ENCODE measurements at regions not wholly inside any gene's neighbourhood (a gene's known extent, or its start where the extent isn't known, plus 50 kb on each side); places are given as distances from the start of the nearest gene placed in this dataset.

DNA sequence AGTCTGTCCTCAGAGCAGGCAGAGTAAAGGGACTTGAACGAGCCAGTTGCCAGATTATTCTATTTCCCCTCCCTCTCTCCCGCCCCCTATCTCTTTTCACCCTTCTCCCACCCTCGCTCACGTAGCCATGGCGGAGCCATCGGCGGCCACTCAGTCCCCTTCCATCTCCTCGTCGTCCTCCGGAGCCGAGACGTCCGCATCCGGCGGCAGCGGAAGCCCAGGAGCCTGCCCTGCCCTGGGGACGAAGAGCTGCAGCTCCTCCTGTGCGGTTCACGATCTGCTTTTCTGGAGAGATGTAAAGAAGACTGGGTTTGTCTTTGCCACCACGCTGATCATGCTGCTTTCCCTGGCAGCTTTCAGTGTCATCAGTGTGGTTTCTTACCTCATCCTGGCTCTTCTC is 106.2 kb upstream of the SMAD1 start:
- Histone ChIP-seq H3K79me2 (ENCODE audit: low read length) (no peaks in the 10 kb centered on the region), H3K27ac (ENCODE audit: low read length) (no peak overlapping the region), H3K36me3 (ENCODE audit: insufficient read depth, low read length) (no peaks in the 10 kb centered on the region), H3K9me3 (ENCODE audit: low read length) (no peaks in the 10 kb centered on the region), H4K20me1 (ENCODE audit: insufficient read depth, low read depth, low read length) (no peaks in the 10 kb centered on the region), H3K9me2 (replicated peaks; ENCODE audit: insufficient read depth, low read length) (no peaks in the 10 kb centered on the region), H2AFZ (ENCODE audit: low read length) (no peak overlapping the region), H3K9ac (ENCODE audit: low read length) (no peak overlapping the region), H3K4me2 (ENCODE audit: low read depth, low read length, poor library complexity, severe bottlenecking) (no peak overlapping the region), H3K27me3 (ENCODE audit: low read length) (no peaks in the 10 kb centered on the region), H3K4me3 (ENCODE audit: low read length) (no peak overlapping the region), H3K4me1 (ENCODE audit: low read length) (no peaks in the 10 kb centered on the region)
- no peak for DNase-seq

DNA sequence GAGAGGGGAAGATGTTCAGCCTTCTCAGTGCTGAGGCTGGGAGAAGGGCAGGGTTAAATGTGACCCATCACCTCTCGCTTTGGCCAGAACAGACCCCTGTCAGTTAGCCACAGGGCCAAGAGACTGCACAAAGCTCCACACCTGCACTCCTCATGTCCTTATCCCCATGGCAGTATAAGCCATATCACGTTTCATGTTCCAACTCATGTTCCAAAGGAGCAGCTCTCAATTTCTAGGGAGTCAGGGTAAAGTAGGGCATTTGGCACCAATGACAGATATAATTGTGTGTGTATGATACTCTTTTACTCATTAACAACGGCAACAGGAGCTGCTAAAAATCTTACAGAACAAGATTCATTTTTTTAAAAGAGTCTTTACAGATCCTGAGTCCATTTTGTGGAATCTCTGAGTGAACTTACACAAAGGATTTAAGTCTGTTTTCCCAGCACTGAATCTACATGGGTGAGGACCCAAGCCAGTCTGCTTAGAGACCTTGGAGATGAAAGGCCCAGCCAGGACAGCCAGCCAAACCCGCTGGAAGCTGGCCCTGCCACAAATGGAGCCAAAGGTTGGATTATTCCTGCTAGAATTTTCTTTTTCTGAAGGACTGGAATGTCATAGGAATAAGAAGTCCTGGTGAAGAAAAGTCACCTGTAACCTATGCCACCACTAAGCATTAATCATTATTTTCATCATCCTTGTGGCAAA is 129.1 kb upstream of the SMAD1 start:
- Histone ChIP-seq H3K4me3 (ENCODE audit: low read length) (no peak overlapping the region), H3K27ac (ENCODE audit: low read length) (no peak overlapping the region), H2AFZ (ENCODE audit: low read length) (no peak overlapping the region), H3K27me3 (ENCODE audit: low read length) (no peaks in the 10 kb centered on the region), H3K4me1 (ENCODE audit: low read length) (no peaks in the 10 kb centered on the region), H3K9ac (ENCODE audit: low read length) (no peak overlapping the region), H3K36me3 (ENCODE audit: insufficient read depth, low read length) (no peaks in the 10 kb centered on the region), H3K9me2 (replicated peaks; ENCODE audit: insufficient read depth, low read length) (no peaks in the 10 kb centered on the region), H3K79me2 (ENCODE audit: low read length) (no peaks in the 10 kb centered on the region), H3K9me3 (ENCODE audit: low read length) (no peaks in the 10 kb centered on the region), H3K4me2 (ENCODE audit: low read depth, low read length, poor library complexity, severe bottlenecking) (no peak overlapping the region), H4K20me1 (ENCODE audit: insufficient read depth, low read depth, low read length) (no peaks in the 10 kb centered on the region)
- no peak for DNase-seq

DNA sequence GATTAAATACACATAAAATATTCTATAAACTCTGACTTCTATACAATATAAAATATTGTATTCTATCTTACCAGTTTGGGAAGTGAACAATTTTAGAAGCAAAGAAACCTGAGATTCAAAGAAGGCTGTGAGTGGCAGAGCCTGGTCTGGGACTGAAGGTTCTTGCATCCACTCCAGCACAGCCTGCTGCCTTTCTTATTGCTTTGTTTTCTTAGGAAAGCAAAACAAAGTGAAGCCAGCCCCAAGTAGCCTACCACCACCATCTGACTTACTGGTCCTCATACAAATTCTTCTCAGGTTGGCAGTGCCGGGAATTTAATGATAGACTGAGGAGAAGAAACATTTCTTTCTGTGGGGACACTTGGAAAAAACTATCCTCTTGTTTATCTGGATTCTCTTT is 129.7 kb upstream of the SMAD1 start:
- Histone ChIP-seq H3K27me3 (ENCODE audit: low read length) (no peaks in the 10 kb centered on the region), H3K4me2 (ENCODE audit: low read depth, low read length, poor library complexity, severe bottlenecking) (no peak overlapping the region), H3K4me1 (ENCODE audit: low read length) (no peaks in the 10 kb centered on the region), H3K27ac (ENCODE audit: low read length) (no peak overlapping the region), H3K4me3 (ENCODE audit: low read length) (no peak overlapping the region), H3K36me3 (ENCODE audit: insufficient read depth, low read length) (no peaks in the 10 kb centered on the region), H4K20me1 (ENCODE audit: insufficient read depth, low read depth, low read length) (no peaks in the 10 kb centered on the region), H3K79me2 (ENCODE audit: low read length) (no peaks in the 10 kb centered on the region), H3K9me3 (ENCODE audit: low read length) (no peaks in the 10 kb centered on the region), H3K9me2 (replicated peaks; ENCODE audit: insufficient read depth, low read length) (no peaks in the 10 kb centered on the region), H2AFZ (ENCODE audit: low read length) (no peak overlapping the region), H3K9ac (ENCODE audit: low read length) (no peak overlapping the region)
- no peak for DNase-seq

GRCh38 chr4:145351162-145351561 is 130.5 kb upstream of the SMAD1 start:
- Histone ChIP-seq H3K27me3 (ENCODE audit: low read length) (no peaks in the 10 kb centered on the region), H3K9me3 (ENCODE audit: low read length) (no peaks in the 10 kb centered on the region), H3K4me1 (ENCODE audit: low read length) (no peaks in the 10 kb centered on the region), H4K20me1 (ENCODE audit: insufficient read depth, low read depth, low read length) (no peaks in the 10 kb centered on the region), H3K27ac (ENCODE audit: low read length) (no peak overlapping the region), H3K4me2 (ENCODE audit: low read depth, low read length, poor library complexity, severe bottlenecking) (no peak overlapping the region), H3K9ac (ENCODE audit: low read length) (no peak overlapping the region), H2AFZ (ENCODE audit: low read length) (no peak overlapping the region), H3K9me2 (replicated peaks; ENCODE audit: insufficient read depth, low read length) (no peaks in the 10 kb centered on the region), H3K4me3 (ENCODE audit: low read length) (no peak overlapping the region), H3K79me2 (ENCODE audit: low read length) (no peaks in the 10 kb centered on the region), H3K36me3 (ENCODE audit: insufficient read depth, low read length) (no peaks in the 10 kb centered on the region)
- no peak for DNase-seq

DNA sequence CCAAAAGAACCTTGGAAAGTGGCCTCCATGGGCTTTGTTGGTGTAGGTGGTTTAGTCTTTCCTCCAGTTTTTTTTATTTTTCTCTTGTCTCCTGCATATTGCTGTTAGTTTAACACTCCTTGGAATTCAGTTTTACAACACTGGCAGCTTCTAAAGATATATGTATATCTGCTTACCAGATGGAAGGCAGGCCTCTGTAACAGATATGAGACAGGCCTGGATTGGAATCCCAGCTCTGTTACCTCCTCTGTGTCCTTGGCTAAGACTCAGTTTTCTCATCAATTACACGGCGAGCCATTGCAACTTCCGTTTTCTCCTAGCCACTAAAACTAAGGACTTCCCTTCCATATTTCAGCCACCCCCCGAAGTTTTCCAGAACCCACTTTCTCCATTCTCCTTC is 133.4 kb upstream of the SMAD1 start:
- DNase-seq = no peak
- Histone ChIP-seq H3K9ac (ENCODE audit: low read length) (no peak overlapping the region), H3K4me1 (ENCODE audit: low read length) (no peaks in the 10 kb centered on the region), H2AFZ (ENCODE audit: low read length) (no peak overlapping the region), H3K4me3 (ENCODE audit: low read length) (no peak overlapping the region), H3K79me2 (ENCODE audit: low read length) (no peaks in the 10 kb centered on the region), H3K9me2 (replicated peaks; ENCODE audit: insufficient read depth, low read length) (no peaks in the 10 kb centered on the region), H3K4me2 (ENCODE audit: low read depth, low read length, poor library complexity, severe bottlenecking) (no peak overlapping the region), H3K27ac (ENCODE audit: low read length) (no peak overlapping the region), H3K36me3 (ENCODE audit: insufficient read depth, low read length) (no peaks in the 10 kb centered on the region), H3K9me3 (ENCODE audit: low read length) (no peaks in the 10 kb centered on the region), H4K20me1 (ENCODE audit: insufficient read depth, low read depth, low read length) (no peaks in the 10 kb centered on the region), H3K27me3 (ENCODE audit: low read length) (no peaks in the 10 kb centered on the region)

DNA sequence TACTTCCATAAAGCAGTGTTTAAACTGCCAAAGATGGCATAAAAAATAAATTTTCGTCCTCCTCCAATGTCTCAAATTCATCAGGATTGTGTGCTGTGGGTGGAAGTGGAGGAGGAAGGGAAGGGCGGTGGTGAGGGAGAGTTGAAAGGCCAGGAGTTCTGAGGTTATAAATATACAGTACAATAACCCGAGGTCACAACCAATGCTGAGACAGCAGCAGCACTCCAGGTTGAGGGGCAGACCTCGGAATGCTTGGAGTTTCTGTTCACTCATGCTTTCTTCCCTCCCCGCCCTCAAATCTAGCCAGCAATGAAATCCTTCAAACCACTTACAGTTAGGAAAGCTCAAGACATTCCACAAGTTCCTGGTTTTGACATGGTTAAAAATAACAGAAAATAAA is 134.0 kb upstream of the SMAD1 start:
- Histone ChIP-seq H3K27me3 (ENCODE audit: low read length) (no peaks in the 10 kb centered on the region), H4K20me1 (ENCODE audit: insufficient read depth, low read depth, low read length) (no peaks in the 10 kb centered on the region), H3K27ac (ENCODE audit: low read length) (no peak overlapping the region), H2AFZ (ENCODE audit: low read length) (no peak overlapping the region), H3K9me2 (replicated peaks; ENCODE audit: insufficient read depth, low read length) (no peaks in the 10 kb centered on the region), H3K9ac (ENCODE audit: low read length) (no peak overlapping the region), H3K4me1 (ENCODE audit: low read length) (no peaks in the 10 kb centered on the region), H3K36me3 (ENCODE audit: insufficient read depth, low read length) (no peaks in the 10 kb centered on the region), H3K9me3 (ENCODE audit: low read length) (no peaks in the 10 kb centered on the region), H3K79me2 (ENCODE audit: low read length) (no peaks in the 10 kb centered on the region), H3K4me2 (ENCODE audit: low read depth, low read length, poor library complexity, severe bottlenecking) (no peak overlapping the region), H3K4me3 (ENCODE audit: low read length) (no peak overlapping the region)
- no peak for DNase-seq

- Histone ChIP-seq H3K36me3 (ENCODE audit: insufficient read depth, low read length) (no peaks in the 10 kb centered on the region), H4K20me1 (ENCODE audit: insufficient read depth, low read depth, low read length) (no peaks in the 10 kb centered on the region), H3K4me3 (ENCODE audit: low read length) (no peak overlapping the region), H2AFZ (ENCODE audit: low read length) (no peak overlapping the region), H3K4me1 (ENCODE audit: low read length) (no peaks in the 10 kb centered on the region), H3K79me2 (ENCODE audit: low read length) (no peaks in the 10 kb centered on the region), H3K27ac (ENCODE audit: low read length) (no peak overlapping the region), H3K27me3 (ENCODE audit: low read length) (no peaks in the 10 kb centered on the region), H3K9me2 (replicated peaks; ENCODE audit: insufficient read depth, low read length) (no peaks in the 10 kb centered on the region), H3K9me3 (ENCODE audit: low read length) (no peaks in the 10 kb centered on the region), H3K4me2 (ENCODE audit: low read depth, low read length, poor library complexity, severe bottlenecking) (no peak overlapping the region), H3K9ac (ENCODE audit: low read length) (no peak overlapping the region)
- no peak for DNase-seq
Measured at GRCh38 chr4:145346081-145346480, 135.6 kb upstream of the SMAD1 start.

GRCh38 chr4:145345401-145345800 is 136.3 kb upstream of the SMAD1 start:
- no peak overlapping the region for H3K4me3 ChIP-seq (ENCODE audit: low read length)
- no peaks in the 10 kb centered on the region for H3K9me2 ChIP-seq (replicated peaks; ENCODE audit: insufficient read depth, low read length)
- H3K27ac ChIP-seq (ENCODE audit: low read length) = no peak overlapping the region
- no peak overlapping the region for H3K4me2 ChIP-seq (ENCODE audit: low read depth, low read length, poor library complexity, severe bottlenecking)
- no peaks in the 10 kb centered on the region for H3K9me3 ChIP-seq (ENCODE audit: low read length)
- no peaks in the 10 kb centered on the region for H4K20me1 ChIP-seq (ENCODE audit: insufficient read depth, low read depth, low read length)
- H3K27me3 ChIP-seq (ENCODE audit: low read length) = no peaks in the 10 kb centered on the region
- H2AFZ ChIP-seq (ENCODE audit: low read length) = no peak overlapping the region
- H3K36me3 ChIP-seq (ENCODE audit: insufficient read depth, low read length) = no peaks in the 10 kb centered on the region
- H3K9ac ChIP-seq (ENCODE audit: low read length) = no peak overlapping the region
- DNase-seq = no peak
- no peaks in the 10 kb centered on the region for H3K4me1 ChIP-seq (ENCODE audit: low read length)
- H3K79me2 ChIP-seq (ENCODE audit: low read length) = no peaks in the 10 kb centered on the region

- Histone ChIP-seq H3K79me2 (ENCODE audit: low read length) (no peaks in the 10 kb centered on the region), H3K9me3 (ENCODE audit: low read length) (no peaks in the 10 kb centered on the region), H3K4me1 (ENCODE audit: low read length) (no peaks in the 10 kb centered on the region), H3K9me2 (replicated peaks; ENCODE audit: insufficient read depth, low read length) (no peaks in the 10 kb centered on the region), H3K36me3 (ENCODE audit: insufficient read depth, low read length) (no peaks in the 10 kb centered on the region), H3K9ac (ENCODE audit: low read length) (no peak overlapping the region), H2AFZ (ENCODE audit: low read length) (no peak overlapping the region), H3K4me2 (ENCODE audit: low read depth, low read length, poor library complexity, severe bottlenecking) (no peak overlapping the region), H3K4me3 (ENCODE audit: low read length) (no peak overlapping the region), H3K27ac (ENCODE audit: low read length) (no peak overlapping the region), H4K20me1 (ENCODE audit: insufficient read depth, low read depth, low read length) (no peaks in the 10 kb centered on the region), H3K27me3 (ENCODE audit: low read length) (no peaks in the 10 kb centered on the region)
- no peak for DNase-seq
Measured at GRCh38 chr4:145341381-145341780, 140.3 kb upstream of the SMAD1 start.

Measured in Karpas-422 (cell line).